Gastroesophageal sphincter (tissue), 3 donors: ENCODE measurements at regions not wholly inside any gene's neighbourhood (a gene's known extent, or its start where the extent isn't known, plus 50 kb on each side); places are given as distances from the start of the nearest gene placed in this dataset.

Experiments
- EP300 ChIP-seq: sonication (generic); formaldehyde crosslinking; IDR thresholded peaks from one replicate; pipeline ENCODE4 v1.6.1; 2017; ENCODE audit warnings: antibody characterized with exemption, mild to moderate bottlenecking
- POLR2A ChIP-seq, 2 donors: fragments of 450-650 bp; IDR thresholded peaks; one replicate each; pipeline ENCODE4 v1.6.1; 2017; ENCODE audit warnings: antibody characterized with exemption in 2 of 2, mild to moderate bottlenecking in 2 of 2, moderate library complexity in 1 of 2
- POLR2AphosphoS5 ChIP-seq: sonication (generic); formaldehyde crosslinking; IDR thresholded peaks from one replicate; pipeline ENCODE4 v1.6.1; 2017; ENCODE audit warnings: antibody characterized with exemption
- TF ChIP-seq, protein P1 (sequence below), 4 experiments: fragments of 200-600 bp in 2 of 4; fragments of 450-650 bp in 2 of 4; sonication (generic) in 1 of 4; IDR thresholded peaks; one replicate each; pipeline ENCODE4 v1.5.1; 2017 to 2019; ENCODE audit warnings: antibody characterized with exemption in 4 of 4, mild to moderate bottlenecking in 2 of 4, moderate library complexity in 2 of 4

DNA sequence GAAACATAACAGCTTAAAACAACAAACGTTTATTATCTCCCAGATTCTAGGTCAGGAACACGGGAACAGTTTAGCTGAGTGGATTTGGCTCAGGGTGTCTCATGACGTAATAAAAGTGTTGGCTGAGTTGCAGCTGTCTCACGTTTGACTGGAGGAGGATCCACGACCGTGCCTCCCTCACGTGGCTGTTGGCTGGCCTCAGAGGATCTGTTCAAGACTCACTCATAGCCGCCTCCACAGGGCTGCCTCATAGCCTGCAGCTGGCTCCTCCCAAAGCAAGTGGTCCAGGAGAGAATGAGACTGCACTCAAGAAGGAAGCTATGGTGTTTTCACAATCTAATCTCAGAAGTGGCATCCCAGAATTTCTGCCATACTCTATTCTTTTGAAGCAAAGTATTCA, 167.1 kb downstream of the RPRM start:
- TF ChIP-seq, protein P1, sequence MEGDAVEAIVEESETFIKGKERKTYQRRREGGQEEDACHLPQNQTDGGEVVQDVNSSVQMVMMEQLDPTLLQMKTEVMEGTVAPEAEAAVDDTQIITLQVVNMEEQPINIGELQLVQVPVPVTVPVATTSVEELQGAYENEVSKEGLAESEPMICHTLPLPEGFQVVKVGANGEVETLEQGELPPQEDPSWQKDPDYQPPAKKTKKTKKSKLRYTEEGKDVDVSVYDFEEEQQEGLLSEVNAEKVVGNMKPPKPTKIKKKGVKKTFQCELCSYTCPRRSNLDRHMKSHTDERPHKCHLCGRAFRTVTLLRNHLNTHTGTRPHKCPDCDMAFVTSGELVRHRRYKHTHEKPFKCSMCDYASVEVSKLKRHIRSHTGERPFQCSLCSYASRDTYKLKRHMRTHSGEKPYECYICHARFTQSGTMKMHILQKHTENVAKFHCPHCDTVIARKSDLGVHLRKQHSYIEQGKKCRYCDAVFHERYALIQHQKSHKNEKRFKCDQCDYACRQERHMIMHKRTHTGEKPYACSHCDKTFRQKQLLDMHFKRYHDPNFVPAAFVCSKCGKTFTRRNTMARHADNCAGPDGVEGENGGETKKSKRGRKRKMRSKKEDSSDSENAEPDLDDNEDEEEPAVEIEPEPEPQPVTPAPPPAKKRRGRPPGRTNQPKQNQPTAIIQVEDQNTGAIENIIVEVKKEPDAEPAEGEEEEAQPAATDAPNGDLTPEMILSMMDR (IDR thresholded peaks at IDR 0.05): no peak
- TF ChIP-seq POLR2AphosphoS5 (no peak), POLR2A (IDR thresholded peaks at IDR 0.05) (no peak), EP300 (no peak)
